GM21367 (cell line): ENCODE measurements at regions not wholly inside any gene's neighbourhood (a gene's known extent, or its start where the extent isn't known, plus 50 kb on each side); places are given as distances from the start of the nearest gene placed in this dataset.
A peak's percentile ranks its signal among the peaks of the same experiment; 100 is the strongest.
"Not testable (repeated sequence)": the region's sequence is repeated elsewhere in the genome, so short reads cannot be mapped to it uniquely, and the experiment has no call there.

Experiments
- ATAC-seq: cut with Tn5 transposase; IDR thresholded peaks from one replicate; pipeline ENCODE4 v1.9.1; 2021; ENCODE audit not compliant: unreplicated experiment

DNA sequence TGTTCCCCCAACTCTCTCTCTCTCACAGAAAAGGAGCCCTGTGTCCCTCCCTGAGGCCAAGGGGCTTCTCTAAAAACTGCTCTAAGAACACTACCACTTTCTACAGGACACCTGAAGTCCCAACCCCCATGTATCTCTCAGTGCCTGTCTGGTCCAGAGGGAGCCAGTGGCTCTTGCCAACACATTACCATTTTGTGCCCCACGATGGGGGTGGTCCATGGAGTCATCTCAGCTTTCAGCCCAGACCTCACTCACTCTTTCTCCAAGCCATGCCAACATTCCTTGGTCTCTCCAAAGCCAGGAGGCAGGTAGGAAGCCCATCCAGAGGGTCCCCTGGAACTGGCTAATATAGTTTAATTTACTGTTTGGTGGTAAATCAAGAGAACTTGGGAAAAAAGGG lies 962.1 kb upstream of the DEFB115 start:
- ATAC-seq = not testable (repeated sequence)

DNA sequence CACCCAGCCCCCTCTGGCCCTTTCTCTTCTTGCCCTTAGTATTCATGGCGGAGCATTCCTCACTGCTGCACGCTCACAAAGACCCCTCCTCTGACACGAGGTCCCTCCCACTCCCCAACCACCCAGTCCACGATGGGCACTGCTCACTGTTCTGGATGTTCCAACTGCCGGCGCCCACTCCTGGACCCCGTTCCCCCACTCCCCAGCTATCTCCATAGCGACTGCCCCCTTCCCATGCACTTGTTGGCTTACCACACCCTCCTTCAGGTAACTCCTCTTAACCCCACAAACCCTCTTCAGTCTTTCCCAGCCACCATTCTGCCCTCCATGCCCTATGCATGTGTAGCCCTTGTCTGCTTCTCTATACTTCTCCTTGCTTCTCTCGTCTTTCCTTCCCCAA lies 961.5 kb upstream of the DEFB115 start:
- not testable (repeated sequence) for ATAC-seq

DNA sequence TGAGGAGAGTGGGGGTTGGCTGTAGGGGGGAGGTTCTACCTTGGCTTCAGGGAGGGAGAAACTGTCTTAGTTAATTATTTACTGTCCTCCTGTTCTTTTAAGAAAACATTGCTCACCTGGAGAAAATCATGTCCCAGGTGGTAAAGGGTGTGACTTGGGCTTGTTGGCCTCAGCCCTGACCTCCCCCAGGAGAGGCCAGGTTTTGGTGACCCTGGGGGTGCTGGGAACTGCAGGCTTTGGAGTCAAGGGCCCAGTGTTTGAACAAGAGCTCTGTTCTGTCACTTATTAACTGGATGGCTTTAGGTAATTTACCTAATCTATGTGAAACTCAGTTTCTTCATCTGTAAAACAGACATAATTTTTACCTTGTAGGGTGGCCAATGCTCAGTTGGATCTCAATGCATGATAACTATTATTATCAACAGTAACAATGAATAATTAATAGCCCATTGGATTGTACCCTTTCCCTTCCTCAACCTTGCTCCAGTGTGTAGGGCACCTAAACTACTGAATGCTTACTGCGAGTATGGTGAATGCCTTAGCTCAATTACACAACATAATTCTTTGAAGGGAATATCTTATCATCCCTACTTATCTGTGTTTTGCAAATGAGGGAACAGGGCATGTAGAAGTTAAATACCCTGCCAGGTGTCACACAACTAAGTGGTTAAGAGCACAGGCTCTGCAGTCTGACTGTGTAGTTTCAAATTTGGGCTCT lies 959.4 kb upstream of the DEFB115 start:
- ATAC-seq = not testable (repeated sequence)

DNA sequence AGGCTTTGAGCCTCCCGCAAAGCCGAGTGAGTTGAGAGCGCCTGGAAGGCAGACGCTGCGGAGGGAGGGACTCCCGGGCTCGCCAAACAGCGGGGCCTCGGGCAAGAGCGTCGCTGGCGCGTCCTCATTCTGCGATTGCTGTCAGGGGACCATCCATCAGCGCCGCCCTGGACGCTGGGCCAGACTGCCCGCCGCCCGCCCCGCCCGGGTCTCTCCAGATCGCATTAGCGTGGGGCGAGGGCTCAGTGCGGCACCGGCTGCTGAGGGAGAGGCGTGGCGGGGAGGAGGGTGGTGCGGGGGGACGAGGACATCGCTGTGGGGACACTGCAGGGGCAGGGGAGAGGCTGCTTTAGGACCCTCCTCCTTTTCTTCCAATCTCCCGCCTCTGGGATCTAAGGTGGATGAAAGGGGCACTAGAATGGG lies 957.2 kb upstream of the DEFB115 start:
- ATAC-seq = not testable (repeated sequence)

DNA sequence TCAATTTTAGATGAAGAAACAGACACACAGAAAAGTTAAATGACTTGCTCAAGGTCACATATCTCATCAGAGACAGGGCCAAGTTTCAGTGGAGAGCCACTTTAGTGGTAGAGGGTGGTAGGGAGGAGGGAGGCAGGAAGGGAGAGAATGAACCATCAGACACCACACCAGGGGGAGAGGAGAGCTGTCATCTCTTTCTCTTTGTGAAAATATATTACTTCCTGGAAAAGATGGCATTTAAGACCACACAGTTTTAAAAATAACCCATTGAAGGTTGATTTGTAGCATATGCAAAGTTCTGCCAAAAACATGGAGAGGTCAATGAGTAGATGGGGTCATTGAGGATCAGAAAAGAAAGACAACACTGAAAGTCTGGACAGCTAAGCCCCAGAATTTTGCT lies 954.7 kb upstream of the DEFB115 start:
- ATAC-seq = not testable (repeated sequence)

DNA sequence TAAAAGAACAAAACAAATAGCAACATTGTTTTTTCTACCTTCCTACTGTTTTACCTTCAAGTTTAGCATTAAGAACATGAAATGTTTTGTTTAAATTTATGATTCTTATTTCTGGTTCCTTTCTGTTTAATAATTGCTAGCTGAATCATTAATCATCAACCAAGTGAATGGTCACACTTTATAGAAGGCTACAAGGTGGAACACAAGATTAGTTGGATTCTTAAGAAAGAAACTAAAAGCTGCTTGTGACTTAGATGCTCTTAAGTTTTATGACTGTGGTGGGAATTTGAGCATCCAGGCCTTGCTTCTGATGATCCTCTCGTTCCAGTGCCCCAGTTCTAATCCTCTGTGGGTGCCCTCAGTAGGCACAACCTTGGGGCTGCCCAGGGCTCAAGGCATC lies 947.5 kb upstream of the DEFB115 start:
- not testable (repeated sequence) for ATAC-seq

DNA sequence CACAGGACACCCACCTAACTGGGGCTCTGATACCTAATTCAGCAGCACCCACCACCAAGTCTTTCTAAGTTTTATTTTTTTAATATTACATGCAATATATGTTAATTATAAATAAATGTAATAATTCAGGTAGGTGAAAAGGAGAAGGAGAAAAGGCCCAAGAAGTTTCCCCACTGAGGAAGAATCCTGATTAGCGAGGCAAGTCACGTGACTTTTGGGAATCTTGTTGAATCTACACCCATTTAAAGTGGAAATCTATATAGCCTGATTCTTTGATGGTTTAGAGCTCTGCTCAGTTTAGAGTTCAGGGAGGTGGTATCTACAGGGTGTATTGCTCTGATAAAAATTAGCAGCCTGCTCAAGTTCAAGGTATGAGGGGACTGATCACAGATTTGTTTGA lies 947.1 kb upstream of the DEFB115 start:
- ATAC-seq = not testable (repeated sequence)

DNA sequence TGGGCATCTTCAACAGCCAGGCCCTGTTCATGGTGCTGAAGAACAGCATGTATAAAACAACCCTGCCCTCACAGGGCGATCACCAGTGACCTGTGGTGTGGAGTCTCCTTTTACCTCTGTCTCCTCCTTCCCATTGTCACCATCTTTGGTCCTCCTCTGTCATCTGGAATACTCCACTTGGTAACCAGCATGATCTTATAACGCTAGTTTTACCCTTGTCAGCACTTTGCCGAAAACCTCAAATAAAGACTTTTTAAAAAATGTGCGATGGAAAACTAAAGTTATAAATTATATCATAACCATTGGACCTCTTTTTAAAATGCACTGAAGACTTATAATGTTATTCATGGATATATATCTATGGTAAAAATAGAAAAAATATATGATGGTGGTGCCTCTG lies 945.2 kb upstream of the DEFB115 start:
- not testable (repeated sequence) for ATAC-seq

DNA sequence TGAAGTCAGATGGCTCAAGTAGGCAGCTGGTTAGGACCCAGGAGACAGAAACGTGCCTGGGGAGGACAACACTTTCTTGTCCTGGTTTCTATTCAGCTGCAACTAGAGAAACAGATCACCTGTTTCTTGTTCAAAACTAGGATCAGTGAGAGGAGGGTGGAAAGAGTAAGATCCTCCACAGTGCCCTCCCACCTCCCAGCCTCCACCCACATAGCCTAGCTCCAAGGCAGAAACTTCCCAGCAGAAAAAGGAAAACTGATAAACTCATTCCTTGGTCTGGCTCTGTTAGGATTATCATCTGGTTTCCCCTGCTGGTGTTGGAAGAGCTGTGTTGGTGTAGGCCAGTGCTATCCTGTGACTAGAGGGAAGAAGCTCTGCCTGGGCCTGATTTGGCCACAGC lies 943.8 kb upstream of the DEFB115 start:
- ATAC-seq = not testable (repeated sequence)

DNA sequence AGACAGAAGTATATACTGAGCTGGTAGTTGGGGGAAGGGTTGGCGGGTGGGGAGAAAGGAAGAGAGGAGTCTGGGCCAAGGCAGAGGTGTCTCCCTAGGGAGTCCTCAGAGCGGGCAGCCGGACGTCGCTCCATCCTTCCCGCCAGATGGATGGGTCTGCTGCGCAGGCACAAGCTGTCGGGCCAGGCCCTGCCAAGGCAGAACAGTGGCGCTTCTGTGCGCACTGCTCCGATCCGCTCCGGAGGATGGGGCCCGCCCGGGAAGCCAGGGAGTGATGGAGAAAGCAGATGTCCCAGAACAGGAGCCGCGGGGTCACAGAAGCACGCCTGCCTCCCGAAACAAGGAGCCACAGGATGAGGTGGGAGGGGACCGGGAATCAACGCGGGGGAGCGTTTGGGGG lies 941.4 kb upstream of the DEFB115 start:
- not testable (repeated sequence) for ATAC-seq

DNA sequence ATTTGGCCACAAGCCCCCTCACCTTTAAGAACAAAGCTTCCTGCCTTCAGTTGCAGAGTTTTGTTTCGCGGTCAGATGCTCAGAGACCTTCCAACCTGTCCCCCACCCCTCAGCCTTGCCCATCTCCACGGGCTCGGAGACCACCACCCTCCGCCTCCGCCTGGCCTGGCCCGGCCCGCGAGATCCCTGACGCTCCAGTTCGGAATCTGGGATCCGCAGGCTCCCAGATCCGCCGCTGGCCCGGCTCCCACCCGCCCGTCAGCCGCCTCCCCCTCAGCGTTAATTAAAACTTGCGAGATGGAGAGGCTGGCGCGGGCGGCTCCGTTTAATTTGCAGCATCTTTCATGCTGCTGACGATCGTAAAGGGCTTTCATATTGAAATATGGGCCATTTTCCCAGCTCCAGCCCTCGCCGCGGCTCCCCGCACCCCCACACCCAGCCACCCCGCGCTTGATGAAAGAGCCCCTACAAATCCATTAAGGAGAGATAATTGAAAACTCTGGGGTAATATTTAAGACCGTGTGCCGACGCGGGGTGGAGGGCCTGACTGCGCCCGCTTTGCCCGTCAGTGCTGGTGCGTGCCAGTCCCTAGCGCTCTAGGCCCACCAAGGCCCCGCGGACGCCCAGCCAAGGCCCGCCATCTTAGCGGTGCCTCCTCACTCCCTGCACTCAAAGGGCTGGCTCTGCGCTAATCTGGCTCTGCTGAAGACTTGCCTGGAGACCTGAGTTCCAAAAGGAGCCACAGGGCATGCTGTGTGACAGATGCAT lies 940.7 kb upstream of the DEFB115 start:
- not testable (repeated sequence) for ATAC-seq

DNA sequence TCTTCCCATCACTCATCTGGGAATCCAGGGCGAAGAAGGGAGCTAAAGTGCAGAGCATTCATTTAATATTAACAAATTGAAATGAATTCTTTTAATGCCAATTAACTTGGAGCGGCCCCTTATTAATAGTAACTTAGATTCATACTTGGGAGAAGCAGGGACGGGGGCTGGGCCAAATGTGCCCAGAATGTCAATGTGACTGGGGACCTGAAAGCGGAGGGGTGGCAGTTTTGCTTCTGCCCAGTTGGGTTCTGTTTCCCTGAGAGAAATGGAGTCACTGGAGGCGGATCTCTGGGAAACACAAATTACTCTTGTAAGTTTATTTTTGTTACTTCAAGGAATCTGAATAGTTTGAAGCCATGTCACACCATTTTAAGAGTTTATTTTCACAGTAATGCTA lies 923.7 kb upstream of the DEFB115 start:
- not testable (repeated sequence) for ATAC-seq

DNA sequence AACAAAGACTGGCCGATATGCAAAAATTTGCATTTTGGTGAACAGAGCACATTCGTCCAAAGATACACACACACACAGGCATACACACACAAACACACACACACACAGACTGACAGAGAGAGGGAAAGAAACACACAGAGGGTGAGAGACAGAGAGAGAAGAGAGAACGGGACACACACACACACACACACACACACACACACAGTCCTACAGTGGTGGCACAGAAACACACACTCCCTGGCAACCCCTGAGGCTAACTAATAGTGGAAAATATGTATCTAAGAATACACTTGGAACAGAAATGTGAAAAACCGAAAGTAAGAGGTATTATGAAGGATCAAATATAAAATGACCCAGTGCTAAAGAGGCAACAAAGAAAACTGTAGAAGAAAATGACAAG lies 919.9 kb upstream of the DEFB115 start:
- ATAC-seq = not testable (repeated sequence)

DNA sequence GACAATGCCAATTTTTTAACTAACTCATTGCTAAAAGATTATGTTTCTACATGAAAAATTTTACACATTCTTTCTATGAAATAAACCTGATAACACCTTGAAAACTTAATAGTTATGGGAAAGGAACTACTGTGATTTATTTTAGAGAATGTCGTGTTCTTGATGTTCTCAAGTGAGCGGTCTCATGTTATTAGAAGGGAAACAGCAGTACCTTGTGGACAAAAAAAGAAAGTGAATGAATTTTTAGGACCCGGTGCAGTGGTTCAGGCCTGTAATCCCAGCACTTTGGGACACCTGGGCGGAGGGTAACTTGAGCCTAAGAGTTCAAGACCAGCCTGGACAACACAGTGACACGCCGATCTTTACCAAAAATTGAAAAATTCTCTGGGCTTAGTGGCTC lies 908.5 kb upstream of the DEFB115 start:
- ATAC-seq = not testable (repeated sequence)

DNA sequence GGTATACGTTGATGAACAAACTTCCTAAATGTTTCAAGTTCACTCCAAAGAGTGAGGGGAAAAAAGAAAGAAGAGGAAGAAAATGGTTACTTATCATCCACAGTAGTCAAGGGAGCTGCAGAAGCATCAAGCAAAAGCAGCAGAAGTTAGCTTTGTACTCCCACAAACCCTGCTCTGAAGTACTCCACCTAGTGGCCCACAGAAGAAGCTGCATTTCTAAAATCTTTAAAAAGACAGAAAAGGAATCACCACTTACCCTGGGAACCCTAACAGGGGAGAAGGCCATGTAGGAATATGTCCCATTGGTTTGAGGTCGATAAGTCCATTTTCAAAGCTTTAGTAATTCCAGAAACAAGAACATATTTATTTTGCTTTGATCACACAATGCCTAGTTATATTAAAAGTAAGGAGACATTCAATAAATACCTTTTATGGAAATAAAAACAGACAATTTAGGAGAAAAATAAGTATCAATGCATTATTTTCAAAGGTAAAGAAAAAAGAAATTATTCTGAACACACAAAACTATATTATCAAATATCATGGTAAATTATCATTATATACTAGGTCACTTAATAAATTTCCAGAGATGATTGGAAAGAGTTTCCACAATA lies 900.5 kb upstream of the DEFB115 start:
- not testable (repeated sequence) for ATAC-seq

DNA sequence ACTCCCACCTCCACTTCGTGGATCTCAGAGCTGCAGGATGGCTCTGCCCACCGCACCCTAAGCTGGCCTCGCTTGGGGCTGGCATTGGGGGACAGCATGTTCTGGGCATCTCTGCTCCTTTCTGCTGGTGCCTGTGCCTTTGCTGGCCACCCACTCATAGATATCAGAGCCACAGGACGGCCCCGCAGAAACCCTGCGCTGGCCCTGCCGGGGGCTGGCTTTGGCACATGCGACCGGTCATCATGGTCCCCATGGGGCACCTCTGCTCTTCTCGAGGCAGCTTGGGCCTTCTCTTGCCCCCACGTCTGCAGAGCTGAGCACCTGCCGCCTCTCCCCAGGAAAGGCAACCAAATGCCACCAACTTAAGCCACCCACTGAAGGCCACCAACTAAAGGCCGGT lies 895.7 kb upstream of the DEFB115 start:
- ATAC-seq = not testable (repeated sequence)

DNA sequence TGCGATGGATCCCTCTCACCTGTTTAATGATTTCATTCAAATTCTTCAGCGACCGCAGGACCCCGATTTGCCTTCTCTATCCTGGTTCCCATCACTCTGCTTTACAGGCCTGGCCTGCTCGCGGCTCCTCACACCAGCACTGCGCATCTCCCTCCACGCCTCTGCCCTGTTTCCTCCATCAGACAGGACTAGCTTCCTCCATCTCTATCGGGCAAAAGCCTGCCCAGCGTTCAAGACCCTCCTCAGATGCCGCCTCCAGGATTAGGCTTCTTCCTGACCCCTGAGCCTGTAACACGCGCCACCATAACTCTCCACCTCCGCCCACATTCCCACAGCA lies 881.1 kb upstream of the DEFB115 start:
- ATAC-seq = not testable (repeated sequence)

DNA sequence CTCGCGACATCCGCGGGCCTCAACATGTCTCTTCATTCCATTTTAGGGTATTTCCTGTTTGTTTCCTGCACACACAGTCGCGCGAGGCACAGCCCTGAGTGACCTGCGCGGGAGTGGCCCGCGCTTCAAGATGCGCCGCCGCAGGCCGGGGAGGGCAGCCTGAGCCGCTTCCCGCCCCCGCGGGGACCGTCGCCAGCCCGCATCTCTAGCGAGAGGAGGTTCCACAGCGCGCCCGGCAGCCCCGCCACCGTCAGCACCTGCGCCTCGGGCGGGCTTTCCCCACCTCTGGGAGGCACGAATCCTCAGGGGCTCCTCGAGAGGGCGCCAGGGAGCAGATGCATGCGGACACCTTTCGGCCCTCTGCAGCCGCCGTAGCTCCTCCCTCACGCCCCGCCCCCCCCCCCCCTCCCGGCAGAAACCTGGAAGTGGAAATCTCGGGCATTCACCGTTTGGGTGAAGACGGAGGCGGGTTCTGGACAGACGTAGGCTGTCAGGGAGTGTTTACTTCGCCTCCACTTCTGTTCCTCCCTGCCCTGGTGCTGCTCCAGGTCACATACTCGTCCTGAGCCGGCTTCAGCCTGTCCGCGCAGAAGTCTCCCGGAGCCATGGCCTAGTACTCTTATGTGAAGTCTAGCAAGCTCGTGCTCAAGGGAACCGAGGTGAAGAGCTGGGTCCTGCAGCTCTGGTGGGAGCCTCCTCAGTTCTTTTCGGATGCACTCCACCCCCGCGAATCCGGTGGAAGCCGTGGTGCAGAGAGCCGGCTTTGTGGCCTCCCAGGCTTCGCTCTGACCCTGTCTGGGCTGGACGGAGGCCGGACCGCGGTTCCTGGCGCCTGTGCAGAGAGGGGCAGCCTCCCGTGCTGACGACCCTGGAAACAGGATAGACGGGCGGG lies 880.5 kb upstream of the DEFB115 start:
- peak; percentile 91 for ATAC-seq

DNA sequence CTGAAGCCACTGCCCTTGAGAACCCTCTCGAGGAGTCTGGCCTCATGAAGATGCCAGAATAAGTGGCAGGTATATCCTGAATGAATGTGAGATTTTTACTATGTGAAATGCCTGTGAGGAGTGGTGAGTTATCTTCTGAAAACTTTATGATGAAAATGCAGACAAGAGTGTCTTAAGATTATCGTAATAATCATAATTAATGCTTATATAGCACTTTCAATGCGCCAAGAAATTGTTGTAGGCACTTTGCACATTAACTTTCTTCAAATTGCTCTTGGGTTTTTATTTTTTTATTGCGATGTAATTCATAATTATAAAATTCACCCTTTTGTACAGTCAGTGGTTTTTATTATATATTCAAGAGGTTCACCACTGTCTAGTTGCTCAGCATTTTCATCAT lies 879.1 kb upstream of the DEFB115 start:
- ATAC-seq = not testable (repeated sequence)

DNA sequence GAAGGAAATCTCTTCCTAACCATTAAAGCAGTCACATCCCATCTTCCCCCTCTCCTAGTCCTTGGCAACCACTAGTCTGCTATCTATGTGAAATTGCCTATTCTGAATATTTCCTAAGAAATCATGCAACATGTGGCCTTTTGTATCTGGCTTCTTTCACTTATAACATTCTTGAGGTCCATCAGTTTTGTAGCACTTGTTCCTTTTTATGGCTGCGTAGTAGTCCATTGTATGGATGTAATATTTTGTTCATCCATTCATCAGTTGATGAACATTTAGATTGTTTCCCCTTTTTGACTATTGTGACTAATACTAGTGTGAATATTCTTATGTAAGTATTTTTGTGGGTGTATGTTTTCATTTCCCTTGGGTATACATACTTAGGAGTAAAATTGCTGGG lies 878.7 kb upstream of the DEFB115 start:
- not testable (repeated sequence) for ATAC-seq

DNA sequence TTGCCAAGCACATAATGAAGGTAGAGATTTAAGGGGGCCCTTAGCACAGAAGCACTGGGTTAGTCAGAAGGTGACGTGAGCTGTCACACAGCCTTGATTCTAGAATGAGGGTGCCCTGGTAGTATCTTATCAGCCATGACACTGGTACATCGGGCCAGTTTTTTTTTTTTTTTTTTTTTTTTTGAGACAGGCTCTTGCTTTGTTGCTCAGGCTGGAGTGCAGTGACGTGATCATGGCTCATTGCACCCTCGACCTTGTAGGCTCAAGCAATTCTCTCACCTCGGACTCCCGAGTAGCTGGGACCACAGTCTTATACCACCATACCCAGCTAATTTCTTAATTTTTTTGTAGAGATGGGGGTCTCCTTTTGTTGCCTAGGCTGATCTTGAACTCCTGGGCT lies 872.6 kb upstream of the DEFB115 start:
- ATAC-seq = not testable (repeated sequence)
